ENCODE measurements at regions not wholly inside any gene's neighbourhood (a gene's known extent, or its start where the extent isn't known, plus 50 kb on each side); places are given as distances from the start of the nearest gene placed in this dataset.

- no peak for DNase-seq
- Histone ChIP-seq H3K4me1 (peaks cover 0 to 5% (median 2%) of the 10 kb centered on the region in 4 donors), H3K4me3 (no peak overlapping the region), H3K9me3 (no peaks in the 10 kb centered on the region), H3K27ac (no peak overlapping the region), H3K27me3 (no peaks in the 10 kb centered on the region), H3K36me3 (peaks cover 0 to 8% (median 0%) of the 10 kb centered on the region in 3 donors)
- intact Hi-C loops (cut with DNase I; ENCODE audit: low total_unique reads) = no loop called here
- TF ChIP-seq CTCF (IDR thresholded peaks at IDR 0.05) = no peak
These were observed 95.2 kb upstream of the TIAM2 start for GRCh38 chr6:154899824-154900463.

GRCh38 chr6:154901876-154902552 lies 93.1 kb upstream of the TIAM2 start:
- Histone ChIP-seq H3K27me3 (no peaks in the 10 kb centered on the region), H3K9me3 (no peaks in the 10 kb centered on the region), H3K36me3 (no peaks in the 10 kb centered on the region), H3K4me1 (no peaks in the 10 kb centered on the region), H3K4me3 (no peak overlapping the region), H3K27ac (no peak overlapping the region)
- no peak for TF ChIP-seq CTCF (IDR thresholded peaks at IDR 0.05)
- intact Hi-C loops (cut with DNase I; ENCODE audit: low total_unique reads) = no loop called here
- no peak for DNase-seq

- Histone ChIP-seq H3K4me1 (no peaks in the 10 kb centered on the region), H3K27me3 (no peaks in the 10 kb centered on the region), H3K27ac (no peak overlapping the region), H3K36me3 (no peaks in the 10 kb centered on the region), H3K9me3 (no peaks in the 10 kb centered on the region), H3K4me3 (no peak overlapping the region)
- TF ChIP-seq CTCF (IDR thresholded peaks at IDR 0.05) = no peak
- DNase-seq = no peak
- intact Hi-C loops (cut with DNase I; ENCODE audit: low total_unique reads) = no loop called here
These were observed 87.8 kb upstream of the TIAM2 start for GRCh38 chr6:154907291-154907690.

- no peak for DNase-seq
- Histone ChIP-seq H3K4me3 (no peak overlapping the region), H3K9me3 (no peaks in the 10 kb centered on the region), H3K4me1 (no peaks in the 10 kb centered on the region), H3K27ac (no peak overlapping the region), H3K36me3 (no peaks in the 10 kb centered on the region), H3K27me3 (no peaks in the 10 kb centered on the region)
- no peak for TF ChIP-seq CTCF (IDR thresholded peaks at IDR 0.05)
- intact Hi-C loops (cut with DNase I; ENCODE audit: low total_unique reads) = no loop called here
These were observed 86.4 kb upstream of the TIAM2 start for GRCh38 chr6:154908723-154909122.

GRCh38 chr6:154909311-154909710 lies 85.8 kb upstream of the TIAM2 start:
- intact Hi-C loops (cut with DNase I; ENCODE audit: low total_unique reads) = no loop called here
- Histone ChIP-seq H3K4me1 (no peaks in the 10 kb centered on the region), H3K27me3 (no peaks in the 10 kb centered on the region), H3K4me3 (no peak overlapping the region), H3K27ac (no peak overlapping the region), H3K36me3 (no peaks in the 10 kb centered on the region), H3K9me3 (no peaks in the 10 kb centered on the region)
- no peak for TF ChIP-seq CTCF (IDR thresholded peaks at IDR 0.05)
- DNase-seq = no peak

Measured in tibial artery (tissue), 4 donors.